GM13977 (cell line): ENCODE measurements at regions not wholly inside any gene's neighbourhood (a gene's known extent, or its start where the extent isn't known, plus 50 kb on each side); places are given as distances from the start of the nearest gene placed in this dataset.
"Not testable (repeated sequence)": the region's sequence is repeated elsewhere in the genome, so short reads cannot be mapped to it uniquely, and the experiment has no call there.

Experiments used
- DNase-seq: peaks from one replicate; pipeline ENCODE4 v3.0.0; 2012; ENCODE audit warnings: low spot score
- in situ Hi-C: fragments of 300-500 bp; cut with MboI; formaldehyde crosslinking; loops from one replicate; pipeline ENCODE4 v1.12.0; 2022; ENCODE audit warnings: low sequenced_read_pairs, low pct_unique_long_range_greater_than_20kb, mixed read lengths, inconsistent platforms; ENCODE audit not compliant: unreplicated experiment
- TF ChIP-seq, protein P1 (sequence below): IDR thresholded peaks from 2 replicates; pipeline ENCODE4 v1.5.1; 2012; ENCODE audit warnings: mild to moderate bottlenecking, control low read depth; ENCODE audit not compliant: insufficient read depth; ENCODE audit errors: extremely low read depth, missing control alignments

GRCh38 chr12:86713121-86713520, 456.9 kb upstream of the MGAT4C start:
- in situ Hi-C loops = no loop called here
- no peak for DNase-seq
- TF ChIP-seq, protein P1, sequence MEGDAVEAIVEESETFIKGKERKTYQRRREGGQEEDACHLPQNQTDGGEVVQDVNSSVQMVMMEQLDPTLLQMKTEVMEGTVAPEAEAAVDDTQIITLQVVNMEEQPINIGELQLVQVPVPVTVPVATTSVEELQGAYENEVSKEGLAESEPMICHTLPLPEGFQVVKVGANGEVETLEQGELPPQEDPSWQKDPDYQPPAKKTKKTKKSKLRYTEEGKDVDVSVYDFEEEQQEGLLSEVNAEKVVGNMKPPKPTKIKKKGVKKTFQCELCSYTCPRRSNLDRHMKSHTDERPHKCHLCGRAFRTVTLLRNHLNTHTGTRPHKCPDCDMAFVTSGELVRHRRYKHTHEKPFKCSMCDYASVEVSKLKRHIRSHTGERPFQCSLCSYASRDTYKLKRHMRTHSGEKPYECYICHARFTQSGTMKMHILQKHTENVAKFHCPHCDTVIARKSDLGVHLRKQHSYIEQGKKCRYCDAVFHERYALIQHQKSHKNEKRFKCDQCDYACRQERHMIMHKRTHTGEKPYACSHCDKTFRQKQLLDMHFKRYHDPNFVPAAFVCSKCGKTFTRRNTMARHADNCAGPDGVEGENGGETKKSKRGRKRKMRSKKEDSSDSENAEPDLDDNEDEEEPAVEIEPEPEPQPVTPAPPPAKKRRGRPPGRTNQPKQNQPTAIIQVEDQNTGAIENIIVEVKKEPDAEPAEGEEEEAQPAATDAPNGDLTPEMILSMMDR = no peak

DNA sequence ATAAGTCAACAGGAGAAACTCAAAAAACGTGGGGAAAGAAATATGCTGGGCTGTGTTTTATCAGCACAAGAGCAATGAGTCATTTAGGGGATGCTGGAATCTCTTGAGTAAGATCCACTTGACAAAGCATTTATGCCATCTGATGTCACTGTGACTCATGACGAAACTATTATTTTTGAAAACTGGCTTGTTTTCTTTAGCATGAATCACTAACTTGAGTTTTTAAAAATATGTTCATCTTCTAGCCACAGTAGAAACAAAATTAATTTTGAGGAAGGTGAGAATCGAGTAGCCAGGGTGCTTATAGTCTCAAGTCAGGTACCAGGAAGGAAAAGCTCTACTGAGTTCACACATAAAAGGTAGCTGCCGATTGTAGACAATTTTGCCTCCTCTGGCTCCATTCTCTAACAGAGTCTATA, 456.2 kb upstream of the MGAT4C start:
- TF ChIP-seq, protein P1 = no peak
- no peak for DNase-seq
- in situ Hi-C loops = no loop called here

DNA sequence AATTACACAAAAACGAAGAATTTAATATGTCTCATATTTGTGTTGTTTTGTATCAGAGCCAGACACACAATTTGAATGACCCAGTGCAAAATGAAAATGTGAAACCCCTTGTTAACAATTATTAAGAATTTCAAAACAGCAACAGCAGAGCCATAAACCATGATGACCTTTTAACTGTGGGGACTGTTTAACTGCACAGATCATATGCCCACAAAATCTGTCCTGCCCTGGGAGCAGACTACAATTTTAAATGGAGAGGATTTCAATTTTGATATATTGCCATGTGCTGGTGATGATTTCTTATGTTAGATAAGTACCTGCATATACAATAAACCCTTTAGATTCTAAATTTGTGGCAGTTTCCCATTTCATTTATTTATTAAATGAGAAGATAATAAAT, 455.5 kb upstream of the MGAT4C start:
- TF ChIP-seq, protein P1 = no peak
- no peak for DNase-seq
- in situ Hi-C loops = no loop called here

DNA sequence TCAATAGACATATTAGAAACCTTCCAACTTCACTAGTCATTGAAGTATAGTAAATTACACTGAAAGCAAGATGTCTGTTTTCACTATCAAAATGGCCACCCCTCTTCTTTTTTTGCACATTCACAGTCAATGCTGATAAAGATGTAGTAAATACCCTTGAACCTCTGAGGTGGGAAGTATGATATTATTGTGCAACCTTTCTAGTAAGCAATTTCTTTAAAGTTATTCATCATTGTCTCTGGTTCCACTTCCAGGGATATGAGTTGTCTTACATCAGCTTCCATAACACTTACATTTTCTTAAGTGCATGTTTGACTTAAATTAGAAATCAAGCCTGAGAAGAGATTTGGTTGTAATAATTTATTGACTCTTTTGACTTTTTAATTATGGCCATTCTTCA, 453.9 kb upstream of the MGAT4C start:
- no peak for DNase-seq
- TF ChIP-seq, protein P1 = no peak
- in situ Hi-C loops = no loop called here

- DNase-seq, in situ Hi-C loops: not testable (repeated sequence)
Measured at GRCh38 chr12:86709017-86709416, 452.8 kb upstream of the MGAT4C start.

DNA sequence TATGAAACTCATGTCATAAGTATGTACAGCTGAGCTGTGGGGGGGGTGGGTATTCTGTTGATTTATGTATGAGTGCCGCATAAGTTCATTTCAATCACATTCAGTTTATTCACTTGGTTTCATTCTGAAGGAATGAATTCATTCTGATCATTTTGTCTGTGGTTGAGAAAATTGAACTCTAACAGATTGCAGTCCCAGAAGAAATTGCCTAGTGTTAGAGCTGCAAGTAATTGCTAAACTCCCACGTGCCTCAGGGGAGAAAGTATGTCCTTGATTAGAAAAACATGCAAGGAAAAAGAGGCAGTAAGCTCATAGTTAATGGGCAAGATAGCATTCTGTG, 442.4 kb upstream of the MGAT4C start:
- TF ChIP-seq, protein P1 = no peak
- in situ Hi-C loops = no loop called here
- DNase-seq = no peak

DNA sequence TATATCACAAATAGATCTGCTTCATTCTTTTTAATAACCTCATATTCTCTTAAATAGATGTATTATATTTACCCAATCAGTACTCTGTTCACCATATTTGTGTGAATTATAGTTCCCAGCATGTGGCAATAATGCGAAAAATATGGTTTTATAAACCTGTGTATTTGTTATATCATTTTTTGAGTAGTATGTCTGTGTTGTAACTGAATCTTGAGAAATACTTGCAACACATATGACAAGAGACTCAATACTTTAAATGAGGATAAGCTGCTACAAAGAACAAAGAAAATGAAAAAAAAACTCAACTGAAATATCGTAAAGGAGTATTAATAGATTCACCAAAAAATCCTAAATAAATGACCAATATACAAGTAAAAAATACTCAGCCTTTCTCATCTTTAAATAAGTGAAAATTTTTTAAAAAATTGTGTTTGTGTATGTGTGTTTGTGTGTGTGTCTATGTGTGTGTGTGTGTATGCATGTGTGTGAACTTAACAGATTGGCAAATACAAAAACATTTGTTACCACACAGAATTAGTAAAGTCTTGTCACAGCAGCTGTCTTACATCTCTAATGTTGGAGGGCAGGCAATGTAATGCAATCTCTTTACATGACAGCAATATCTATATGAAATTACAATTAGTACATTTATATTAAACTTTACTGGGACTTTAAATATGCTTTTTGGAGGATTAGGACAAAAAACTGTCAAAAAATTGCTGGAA, 441.9 kb upstream of the MGAT4C start:
- in situ Hi-C loops = no loop called here
- DNase-seq = no peak
- TF ChIP-seq, protein P1 = no peak
